SK-N-MC (cell line): ENCODE measurements at regions not wholly inside any gene's neighbourhood (a gene's known extent, or its start where the extent isn't known, plus 50 kb on each side); places are given as distances from the start of the nearest gene placed in this dataset.

Source experiments
- EZH2 ChIP-seq: fragments of 200-600 bp; sonication (generic); IDR thresholded peaks from one replicate; pipeline ENCODE4 v1.6.1; 2017; ENCODE audit warnings: antibody characterized with exemption
- FOXP2 ChIP-seq: optimal IDR thresholded peaks from 2 replicates; pipeline ENCODE3; 2011; ENCODE audit warnings: mild to moderate bottlenecking, moderate library complexity; ENCODE audit not compliant: insufficient read depth; ENCODE audit errors: extremely low read length, control extremely low read depth
- POLR2AphosphoS5 ChIP-seq: IDR thresholded peaks from 2 replicates; pipeline ENCODE4 v1.6.1; 2012; ENCODE audit warnings: mild to moderate bottlenecking, low read depth, low read length, borderline replicate concordance

GRCh38 chr6:18053078-18053477, 65.6 kb upstream of the KIF13A start:
- TF ChIP-seq EZH2 (no peak), POLR2AphosphoS5 (no peak), FOXP2 (no peak)
